GM18498 (cell line): ENCODE measurements at regions not wholly inside any gene's neighbourhood (a gene's known extent, or its start where the extent isn't known, plus 50 kb on each side); places are given as distances from the start of the nearest gene placed in this dataset.
"Not testable (repeated sequence)": the region's sequence is repeated elsewhere in the genome, so short reads cannot be mapped to it uniquely, and the experiment has no call there.

Experiments used
- ATAC-seq: cut with Tn5 transposase; IDR thresholded peaks from one replicate; pipeline ENCODE4 v1.9.1; 2021; ENCODE audit warnings: mild to moderate bottlenecking, moderate library complexity; ENCODE audit not compliant: unreplicated experiment

GRCh38 chr1:186775881-186776560, 52.7 kb upstream of the PLA2G4A start:
- no peak for ATAC-seq

DNA sequence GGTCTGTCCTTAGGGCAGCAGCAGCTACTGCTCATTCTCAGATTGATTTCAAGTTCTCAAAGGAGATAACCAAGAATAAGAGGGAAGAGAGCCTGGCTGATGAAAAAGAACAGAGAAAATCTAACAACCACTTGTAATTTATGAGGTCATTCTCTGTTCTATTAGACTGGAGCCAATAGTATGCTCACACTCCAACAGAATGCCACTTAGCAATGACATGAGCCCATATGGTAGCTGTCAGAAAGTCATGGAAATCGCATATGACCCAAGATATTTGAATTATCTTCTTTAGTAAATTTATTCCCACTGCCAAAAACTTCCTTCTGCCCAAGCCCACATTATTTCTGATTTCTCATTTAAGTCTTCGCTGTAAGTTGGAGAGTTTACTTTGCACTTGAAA, 53.7 kb upstream of the PLA2G4A start:
- ATAC-seq: no peak

- peak; percentile 52 for ATAC-seq
Measured at GRCh38 chr1:186772228-186772627, 56.5 kb upstream of the PLA2G4A start.

DNA sequence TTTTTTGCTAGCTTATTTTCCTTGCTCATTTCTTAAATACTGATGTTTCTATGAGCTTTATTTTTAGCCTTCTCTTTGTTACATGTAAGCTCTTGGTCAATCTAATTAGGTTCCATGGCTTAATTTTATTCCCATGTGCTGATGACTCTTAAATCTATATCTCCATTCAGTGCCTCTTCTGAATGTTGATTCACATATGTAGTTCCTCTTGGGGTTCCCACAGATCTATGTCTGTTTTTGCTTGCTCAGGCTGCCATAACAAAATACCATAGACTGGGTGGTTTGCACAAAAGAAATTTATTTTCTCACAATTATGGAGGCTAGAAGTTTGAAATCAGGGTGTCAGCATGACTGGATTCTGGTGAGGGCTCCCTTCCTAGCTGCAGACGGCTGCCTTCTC, 58.3 kb upstream of the PLA2G4A start:
- no peak for ATAC-seq

- ATAC-seq: peak; percentile 83
Measured at GRCh38 chr1:186768906-186769305, 59.8 kb upstream of the PLA2G4A start.

DNA sequence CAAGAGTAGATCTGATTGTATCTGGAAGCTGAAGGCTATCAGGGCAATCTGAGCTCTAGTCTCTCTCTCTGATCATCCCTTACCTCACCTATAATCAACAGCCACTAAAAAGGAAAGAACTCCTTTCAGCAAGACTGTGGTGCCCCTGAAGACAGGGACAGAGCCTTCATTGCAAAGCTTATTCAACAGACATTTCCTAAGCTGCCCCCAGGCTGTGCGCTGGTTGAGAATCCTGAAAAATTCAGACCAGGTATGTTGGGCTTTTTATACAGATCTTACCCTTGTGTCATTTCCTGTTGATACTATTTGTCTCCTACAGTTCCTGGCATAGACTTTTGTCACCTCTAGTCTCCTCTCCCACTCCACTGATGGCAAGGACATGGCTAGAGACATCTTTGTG, 63.3 kb upstream of the PLA2G4A start:
- no peak for ATAC-seq

GRCh38 chr1:186763107-186763506, 65.6 kb upstream of the PLA2G4A start:
- peak; percentile 50 for ATAC-seq

DNA sequence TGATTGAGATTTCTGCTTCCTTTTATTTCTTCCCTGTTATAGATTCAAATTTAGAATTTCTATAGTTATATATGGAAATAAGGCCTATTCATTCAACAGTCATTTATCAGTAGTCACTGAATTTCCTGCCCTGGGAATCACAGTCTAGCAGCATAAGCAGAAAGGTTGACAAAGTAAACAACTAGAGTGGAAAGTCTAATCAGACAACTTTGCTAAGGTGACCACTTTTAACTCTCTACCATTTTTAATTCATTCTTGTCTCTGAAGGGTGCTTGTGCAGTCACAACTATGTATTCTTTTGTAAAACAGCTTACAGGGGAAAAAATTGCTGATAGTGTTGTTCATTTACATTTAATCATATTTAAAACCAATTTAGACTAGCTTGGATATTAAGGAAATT, 66.1 kb upstream of the PLA2G4A start:
- no peak for ATAC-seq

GRCh38 chr1:186761358-186761757, 67.4 kb upstream of the PLA2G4A start:
- ATAC-seq: peak; percentile 71

DNA sequence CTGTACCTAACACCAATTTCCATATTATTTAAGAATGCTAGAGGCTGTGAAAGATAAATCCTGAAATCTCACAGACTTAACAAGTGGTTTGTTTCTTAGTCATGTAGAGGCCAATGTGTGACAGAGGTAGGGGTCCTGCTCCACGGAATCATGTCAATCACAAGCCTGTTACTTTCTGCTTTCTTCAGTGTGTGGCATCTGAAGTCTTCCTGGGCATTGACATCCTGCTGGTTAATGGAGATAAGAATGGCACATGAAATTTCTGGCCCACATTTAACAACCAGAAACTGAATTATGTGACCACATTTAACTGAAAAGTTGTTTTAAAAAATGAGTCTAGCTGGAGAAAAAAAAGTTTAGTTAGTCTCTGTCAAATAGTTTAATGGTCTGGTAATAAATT, 68.3 kb upstream of the PLA2G4A start:
- no peak for ATAC-seq

DNA sequence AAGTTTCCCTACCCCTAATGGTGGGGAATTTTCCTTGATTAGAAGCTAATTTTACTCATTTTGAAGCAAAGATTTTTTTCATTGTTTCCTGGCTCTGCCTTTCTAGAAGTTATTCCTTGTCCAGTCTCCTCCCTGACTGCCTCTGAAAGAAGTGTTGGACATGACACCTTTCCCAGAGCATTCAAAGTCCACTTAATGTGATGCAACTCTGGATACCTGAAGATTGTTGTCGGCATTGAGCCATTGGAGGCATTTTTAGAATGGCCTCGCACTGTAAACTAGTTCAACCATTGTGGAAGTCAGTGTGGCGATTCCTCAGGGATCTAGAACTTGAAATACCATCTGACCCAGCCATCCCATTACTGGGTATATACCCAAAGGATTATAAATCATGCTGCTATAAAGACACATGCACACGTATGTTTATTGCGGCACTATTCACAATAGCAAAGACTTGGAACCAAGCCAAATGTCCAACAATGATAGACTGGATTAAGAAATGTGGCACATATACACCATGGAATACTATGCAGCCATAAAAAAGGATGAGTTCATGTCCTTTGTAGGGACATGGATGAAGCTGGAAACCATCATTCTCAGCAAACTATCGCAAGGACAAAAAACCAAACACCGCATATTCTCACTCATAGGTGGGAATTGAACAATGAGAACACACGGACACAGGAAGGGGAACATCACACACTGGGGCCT, 69.7 kb upstream of the PLA2G4A start:
- ATAC-seq: not testable (repeated sequence)

GRCh38 chr1:186757851-186758250, 70.9 kb upstream of the PLA2G4A start:
- no peak for ATAC-seq

DNA sequence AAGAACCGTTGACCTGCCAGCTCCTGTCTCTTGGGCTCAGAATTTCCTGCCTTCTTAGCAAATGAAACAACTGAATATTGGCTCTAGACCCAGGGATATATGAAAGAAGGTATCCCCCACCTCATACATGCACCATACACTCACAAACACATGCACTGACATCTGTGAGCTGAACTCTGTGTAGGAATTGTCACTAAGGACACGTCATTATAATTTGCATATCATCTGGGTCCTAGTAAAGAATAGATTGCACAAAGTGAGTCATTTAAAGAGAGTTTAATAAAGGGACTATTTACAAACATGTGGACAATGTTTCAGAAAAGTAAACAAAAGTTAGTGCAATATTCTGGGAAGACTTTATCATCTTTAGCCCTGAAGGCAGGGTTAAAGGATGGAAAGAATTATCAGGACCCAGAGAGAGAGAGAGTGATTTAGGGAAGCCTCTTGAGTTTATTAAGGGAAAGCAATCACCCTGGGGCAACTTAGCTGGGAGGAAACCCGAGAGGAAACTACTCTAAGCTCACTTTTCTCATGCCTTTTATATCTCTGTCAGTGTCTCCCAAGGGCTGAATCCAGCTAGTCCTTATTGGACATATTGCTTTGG, 74.1 kb upstream of the PLA2G4A start:
- no peak for ATAC-seq

DNA sequence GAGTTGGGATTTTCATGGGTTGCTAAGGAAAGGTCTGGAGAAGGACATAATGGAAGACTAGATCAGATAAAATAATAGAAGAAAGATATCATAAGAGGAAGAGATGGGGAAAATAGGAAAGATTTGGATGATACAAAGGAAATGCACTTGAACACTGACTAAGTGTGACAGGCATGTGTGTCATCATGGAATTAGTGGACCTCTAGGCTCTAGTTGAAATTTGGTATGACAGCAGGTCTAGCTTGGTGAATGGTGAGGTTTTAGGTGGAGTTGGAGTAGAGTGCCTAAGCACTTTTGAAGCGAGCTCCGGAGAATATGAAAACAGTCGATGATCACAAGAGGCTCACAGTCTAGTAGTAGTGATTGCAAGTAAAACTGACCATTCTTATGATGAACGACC, 73.0 kb upstream of the PTGS2 start:
- no peak for ATAC-seq

DNA sequence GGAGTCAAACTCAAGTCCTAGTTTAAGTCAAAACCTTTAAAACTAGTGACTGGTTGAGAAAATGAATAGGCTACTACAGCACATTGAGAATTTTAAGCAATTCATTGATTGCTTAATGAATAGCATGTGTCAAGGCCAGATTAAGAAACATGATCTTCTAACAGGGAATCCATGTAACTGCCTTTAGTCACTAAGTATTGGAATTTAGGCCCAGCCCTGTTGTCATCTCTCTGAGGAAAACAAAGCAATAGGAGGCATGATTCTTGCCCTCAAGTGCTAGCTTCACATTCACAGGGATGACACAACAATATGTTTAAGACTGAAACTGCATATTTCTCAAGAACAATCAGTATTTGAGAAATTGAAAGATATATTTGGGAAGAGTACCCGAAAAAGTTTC, 70.0 kb upstream of the PTGS2 start:
- ATAC-seq: no peak

GRCh38 chr1:186749820-186750219, 69.6 kb upstream of the PTGS2 start:
- ATAC-seq: no peak

DNA sequence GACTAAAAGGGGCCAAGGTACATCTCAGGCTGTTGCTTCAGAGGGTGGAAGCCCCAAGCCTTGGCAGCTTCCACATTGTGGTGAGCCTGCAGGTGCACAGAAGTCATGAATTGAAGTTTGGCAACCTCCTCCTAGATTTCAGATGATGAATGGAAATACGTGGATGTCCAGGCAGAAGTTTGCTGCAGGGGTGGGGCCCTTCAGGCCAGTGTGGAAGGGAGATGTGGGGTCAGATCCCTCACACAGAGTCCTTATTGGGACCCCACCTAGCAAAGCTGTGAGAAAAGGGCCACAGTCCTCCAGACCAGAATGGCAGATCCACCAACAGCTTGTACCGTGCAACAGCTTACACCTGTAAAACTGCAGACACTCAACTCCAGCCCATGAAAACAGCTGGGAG, 67.4 kb upstream of the PTGS2 start:
- no peak for ATAC-seq

- ATAC-seq: no peak
Measured at GRCh38 chr1:186745531-186746146, 65.4 kb upstream of the PTGS2 start.

- ATAC-seq: no peak
Measured at GRCh38 chr1:186741640-186742039, 61.4 kb upstream of the PTGS2 start.

- ATAC-seq: peak; percentile 61
Measured at GRCh38 chr1:186740324-186740723, 60.1 kb upstream of the PTGS2 start.

GRCh38 chr1:186739515-186739914, 59.3 kb upstream of the PTGS2 start:
- ATAC-seq: peak; percentile 39

DNA sequence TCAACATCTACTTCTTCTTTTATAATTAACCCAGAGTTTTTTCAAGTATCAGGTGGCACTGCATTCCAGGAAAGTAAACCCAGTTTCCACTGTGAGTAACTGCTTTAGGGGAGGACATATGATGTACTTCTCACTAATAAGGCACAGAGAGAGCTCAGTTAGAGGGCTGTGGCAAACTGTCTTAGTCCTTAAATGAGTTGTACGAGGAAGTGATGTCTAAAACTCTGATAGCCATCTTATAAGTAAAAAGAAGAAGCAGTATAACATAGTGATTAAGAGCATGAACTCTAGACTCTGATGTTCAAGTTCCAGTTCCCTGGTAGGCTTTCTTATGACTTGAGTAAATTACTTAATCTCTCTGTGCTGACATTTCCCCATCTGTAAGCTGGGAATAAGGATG, 58.7 kb upstream of the PTGS2 start:
- ATAC-seq: peak; percentile 86
